ENCODE measurements at regions not wholly inside any gene's neighbourhood (a gene's known extent, or its start where the extent isn't known, plus 50 kb on each side); places are given as distances from the start of the nearest gene placed in this dataset.

DNA sequence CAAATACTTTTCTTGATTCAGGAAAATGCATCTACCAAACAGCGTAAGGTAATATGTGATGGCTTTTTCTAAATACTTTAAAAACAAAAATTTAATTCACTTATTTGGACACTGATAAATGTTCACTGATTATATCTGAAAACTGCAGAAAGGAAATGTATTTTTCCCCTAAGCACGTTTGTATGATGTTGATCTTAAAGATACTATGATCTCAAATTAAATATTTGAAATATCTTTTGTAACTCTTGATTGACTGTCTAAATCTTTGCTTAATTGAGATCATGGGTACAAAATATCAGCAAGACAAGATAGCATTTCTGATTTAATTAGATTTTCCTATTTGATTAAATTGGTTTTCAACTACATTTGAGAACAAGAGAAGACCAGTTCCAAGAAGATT lies 281.0 kb upstream of the UGT8 start:
- Histone ChIP-seq H3K27ac (ENCODE audit: low read depth in 1 of 2, low read length in 1 of 2) (no peak overlapping the region), H3K4me3 (no peak overlapping the region), H3K27me3 (ENCODE audit: control insufficient read depth in 3 of 3, insufficient read depth in 3 of 3, low read length in 2 of 3) (no peaks in the 10 kb centered on the region), H3K9me3 (ENCODE audit: control insufficient read depth in 4 of 4, insufficient read depth in 3 of 4, low read length in 3 of 4) (peaks cover 0 to 4% (median 0%) of the 10 kb centered on the region in 4 donors), H3K4me1 (ENCODE audit: control insufficient read depth in 5 of 5, insufficient read depth in 5 of 5, low read length in 5 of 5) (peaks cover 0 to 46% (median 0%) of the 10 kb centered on the region in 5 donors), H3K9ac (ENCODE audit: insufficient read depth in 1 of 2, low read length in 2 of 2) (no peak overlapping the region), H3K36me3 (ENCODE audit: control insufficient read depth in 4 of 4, insufficient read depth in 4 of 4, low read length in 4 of 4) (no peaks in the 10 kb centered on the region)
- TF ChIP-seq CTCF (IDR thresholded peaks at IDR 0.05; ENCODE audit: control extremely low read depth, extremely low read depth): no peak
- DNase-seq: no peak
- WGBS, 2 donors: 63 to 65% methylated on average over 2 of the region's 2 CpGs
- no peak for ATAC-seq (ENCODE audit: insufficient read depth, low FRiP score)

DNA sequence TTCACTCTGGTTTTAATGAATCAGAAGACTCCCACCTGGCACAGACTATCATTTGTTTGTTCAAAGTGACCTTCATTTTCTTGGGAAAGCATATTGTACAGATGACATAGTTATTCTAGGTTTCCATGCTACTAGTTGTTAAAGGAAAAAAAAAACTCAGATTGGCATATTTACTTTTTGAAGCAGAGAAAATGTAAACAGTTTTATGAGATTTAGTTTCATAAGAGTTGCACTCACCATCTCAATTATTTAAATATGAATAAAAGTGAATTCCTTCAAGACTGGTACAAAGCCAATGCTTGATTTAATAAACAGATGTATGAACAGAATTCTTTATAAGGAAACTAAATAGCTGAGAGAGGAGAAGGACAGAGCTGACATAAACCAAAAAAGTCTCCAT lies 280.3 kb upstream of the UGT8 start:
- H3K9me3 ChIP-seq (ENCODE audit: control insufficient read depth in 4 of 4, insufficient read depth in 3 of 4, low read length in 3 of 4): peaks cover 0 to 4% (median 0%) of the 10 kb centered on the region in 4 donors

DNA sequence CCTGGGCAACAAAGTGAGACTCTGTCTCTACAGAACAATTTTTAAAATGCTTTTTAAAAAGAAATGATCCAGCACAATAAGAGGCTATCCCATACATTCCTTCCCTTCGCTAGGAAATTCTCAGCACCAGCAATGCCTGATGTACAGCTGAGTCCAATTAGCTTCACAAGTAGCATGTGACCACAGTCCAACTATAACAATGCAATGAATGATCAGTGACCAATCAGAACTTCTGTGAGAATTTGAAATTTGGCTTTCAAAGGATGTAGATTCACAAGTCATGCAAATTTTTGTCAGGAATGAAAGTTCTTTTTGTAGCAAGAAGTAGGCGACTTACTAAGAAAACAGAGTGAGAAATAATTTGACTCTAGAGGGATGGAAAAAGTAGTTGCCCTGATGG lies 278.5 kb upstream of the UGT8 start:
- WGBS, 2 donors: 91 to 95% methylated on average over 2 of the region's 2 CpGs
- no peak overlapping the region for H3K9ac ChIP-seq (ENCODE audit: insufficient read depth in 1 of 2, low read length in 2 of 2)
- no peak for TF ChIP-seq CTCF (IDR thresholded peaks at IDR 0.05; ENCODE audit: control extremely low read depth, extremely low read depth)

More for the DNA sequence above, 280.3 kb upstream of the UGT8 start:
- DNase-seq: peak in 2 of 3 donors; percentile 63 to 81
- Histone ChIP-seq H3K4me3 (no peak overlapping the region), H3K36me3 (ENCODE audit: control insufficient read depth in 4 of 4, insufficient read depth in 4 of 4, low read length in 4 of 4) (no peaks in the 10 kb centered on the region), H3K27me3 (ENCODE audit: control insufficient read depth in 3 of 3, insufficient read depth in 3 of 3, low read length in 2 of 3) (no peaks in the 10 kb centered on the region), H3K4me1 (ENCODE audit: control insufficient read depth in 5 of 5, insufficient read depth in 5 of 5, low read length in 5 of 5) (peaks cover 0 to 47% (median 0%) of the 10 kb centered on the region in 5 donors), H3K27ac (ENCODE audit: low read depth in 1 of 2, low read length in 1 of 2) (no peak overlapping the region), H3K9ac (ENCODE audit: insufficient read depth in 1 of 2, low read length in 2 of 2) (no peak overlapping the region)
- no peak for TF ChIP-seq CTCF (IDR thresholded peaks at IDR 0.05; ENCODE audit: control extremely low read depth, extremely low read depth)
- no peak for ATAC-seq (ENCODE audit: insufficient read depth, low FRiP score)

DNA sequence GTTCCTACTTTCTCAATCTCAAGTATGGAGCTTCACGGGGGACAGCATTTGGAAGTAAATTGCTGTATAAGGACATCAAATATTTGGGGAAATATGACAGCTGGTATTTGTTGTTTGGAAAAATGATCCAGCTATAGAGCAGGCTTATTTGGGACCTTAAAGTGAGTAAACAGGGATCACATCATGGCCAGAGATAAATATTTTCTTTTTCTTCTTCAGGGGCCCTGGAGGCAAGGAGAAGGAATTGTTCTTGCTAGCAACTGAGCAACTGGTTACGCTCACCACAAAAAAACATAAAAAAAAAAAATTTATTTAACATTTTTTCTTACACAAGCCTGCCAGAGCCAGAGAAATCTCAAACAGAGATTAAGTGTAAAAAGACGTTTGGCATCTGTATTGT lies 277.2 kb upstream of the UGT8 start:
- H3K36me3 ChIP-seq (ENCODE audit: control insufficient read depth in 4 of 4, insufficient read depth in 4 of 4, low read length in 4 of 4): no peaks in the 10 kb centered on the region
- H3K4me3 ChIP-seq: no peak overlapping the region
- DNase-seq (peak; percentile 23 to 92 (median 89)), ATAC-seq (ENCODE audit: insufficient read depth, low FRiP score) (no peak)
- H3K9me3 ChIP-seq (ENCODE audit: control insufficient read depth in 4 of 4, insufficient read depth in 3 of 4, low read length in 3 of 4): no peaks in the 10 kb centered on the region
- 75 to 81% methylated on average over 3 of the region's 3 CpGs for WGBS, 2 donors
- H3K27me3 ChIP-seq (ENCODE audit: control insufficient read depth in 3 of 3, insufficient read depth in 3 of 3, low read length in 2 of 3): no peaks in the 10 kb centered on the region
- peaks cover 0 to 57% (median 4%) of the 10 kb centered on the region in 5 donors for H3K4me1 ChIP-seq (ENCODE audit: control insufficient read depth in 5 of 5, insufficient read depth in 5 of 5, low read length in 5 of 5)
- no peak for TF ChIP-seq CTCF (IDR thresholded peaks at IDR 0.05; ENCODE audit: control extremely low read depth, extremely low read depth)
- no peak overlapping the region for H3K9ac ChIP-seq (ENCODE audit: insufficient read depth in 1 of 2, low read length in 2 of 2)
- H3K27ac ChIP-seq (ENCODE audit: low read depth in 1 of 2, low read length in 1 of 2): no peak overlapping the region

More for the DNA sequence above, 278.5 kb upstream of the UGT8 start:
- Histone ChIP-seq H3K4me3 (no peak overlapping the region), H3K9me3 (ENCODE audit: control insufficient read depth in 4 of 4, insufficient read depth in 3 of 4, low read length in 3 of 4) (no peaks in the 10 kb centered on the region), H3K4me1 (ENCODE audit: control insufficient read depth in 5 of 5, insufficient read depth in 5 of 5, low read length in 5 of 5) (peaks cover 0 to 52% (median 4%) of the 10 kb centered on the region in 5 donors), H3K27me3 (ENCODE audit: control insufficient read depth in 3 of 3, insufficient read depth in 3 of 3, low read length in 2 of 3) (no peaks in the 10 kb centered on the region), H3K27ac (ENCODE audit: low read depth in 1 of 2, low read length in 1 of 2) (no peak overlapping the region), H3K36me3 (ENCODE audit: control insufficient read depth in 4 of 4, insufficient read depth in 4 of 4, low read length in 4 of 4) (no peaks in the 10 kb centered on the region)
- ATAC-seq (ENCODE audit: insufficient read depth, low FRiP score) (no peak), DNase-seq (no peak)

All from lung (tissue), 11 donors.